ENCODE measurements at regions not wholly inside any gene's neighbourhood (a gene's known extent, or its start where the extent isn't known, plus 50 kb on each side); places are given as distances from the start of the nearest gene placed in this dataset.
"Not testable (repeated sequence)": the region's sequence is repeated elsewhere in the genome, so short reads cannot be mapped to it uniquely, and the experiment has no call there.

DNA sequence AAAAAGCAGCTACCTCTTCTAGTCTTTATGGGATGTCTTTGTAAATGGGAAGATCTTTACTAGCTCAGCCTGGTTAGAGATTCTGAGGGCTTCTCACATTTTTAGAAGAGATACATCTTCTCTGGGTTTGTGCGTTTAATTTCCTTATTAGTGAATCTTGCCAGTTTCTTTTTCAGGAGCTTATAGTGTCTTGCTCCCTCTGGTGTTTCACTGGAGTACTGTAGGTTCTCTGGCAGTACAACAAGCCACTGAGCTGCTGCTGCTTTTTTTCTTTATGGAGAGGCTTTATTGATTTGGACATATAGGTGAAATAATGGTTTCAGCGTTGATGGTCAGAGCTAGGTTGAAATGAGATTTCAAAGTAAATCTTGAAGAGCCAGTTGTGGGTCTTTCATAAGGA, 82.9 kb downstream of the LAS1L start:
- DNase-seq: no peak
- Mint-ChIP-seq H3K4me1 (no peaks in the 10 kb centered on the region), H3K9me3 (no peaks in the 10 kb centered on the region), H3K36me3 (ENCODE audit: low read depth) (no peaks in the 10 kb centered on the region), H3K27ac (no peak overlapping the region), H3K4me3 (no peak overlapping the region), H3K27me3 (no peaks in the 10 kb centered on the region)
- ChIA-PET POLR2A (no interaction called here), CTCF (interaction anchor here (0.8 to 1.0 kb wide), 2 partner anchors 416 to 957 kb away, joined by 3 read pairs; no protein-coding TSS in a partner anchor)

- Mint-ChIP-seq H3K27ac (no peak overlapping the region), H3K4me1 (no peaks in the 10 kb centered on the region), H3K9me3 (no peaks in the 10 kb centered on the region), H3K4me3 (no peak overlapping the region), H3K27me3 (no peaks in the 10 kb centered on the region), H3K36me3 (ENCODE audit: low read depth) (no peaks in the 10 kb centered on the region)
- DNase-seq: no peak
- POLR2A ChIA-PET: no interaction called here
- CTCF ChIA-PET: no interaction called here
These were observed 114.4 kb downstream of the LAS1L start for GRCh38 chrX:65420154-65420553.

GRCh38 chrX:65407662-65408061, 126.9 kb downstream of the LAS1L start:
- peaks cover 24% of the 10 kb centered on the region for H3K27me3 Mint-ChIP-seq
- CTCF ChIA-PET; DNase-seq; H3K4me3 Mint-ChIP-seq; POLR2A ChIA-PET; H3K4me1 Mint-ChIP-seq; H3K36me3 Mint-ChIP-seq (ENCODE audit: low read depth); H3K27ac Mint-ChIP-seq; H3K9me3 Mint-ChIP-seq: not testable (repeated sequence)

DNA sequence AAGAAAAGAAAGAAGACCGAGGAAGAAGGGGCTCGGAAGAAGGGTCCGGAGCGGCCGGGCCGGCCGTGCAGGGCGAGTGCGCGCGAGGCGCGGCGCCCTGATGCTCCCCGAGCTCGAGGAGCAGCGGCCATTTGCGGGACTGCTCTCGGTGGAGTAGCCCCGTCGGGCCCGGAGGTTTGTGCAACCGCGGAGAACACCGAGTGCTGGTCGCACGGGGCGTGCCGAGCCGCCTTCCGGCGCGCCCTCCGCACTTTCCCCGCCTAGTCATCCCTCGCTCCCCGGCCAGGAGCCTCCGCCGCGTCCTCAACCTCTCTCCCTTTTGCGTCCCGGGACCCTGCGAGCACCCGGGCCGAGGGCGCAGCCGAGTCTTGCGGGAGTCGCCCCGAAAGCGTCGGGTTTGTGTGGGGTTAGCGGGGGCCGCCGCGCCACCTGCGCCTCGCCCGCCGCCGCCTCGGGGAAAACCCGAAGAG, 127.4 kb downstream of the LAS1L start:
- peak overlapping the region; percentile 44 for H3K4me3 Mint-ChIP-seq
- ChIA-PET CTCF (no interaction called here), POLR2A (no interaction called here)
- DNase-seq: no peak
- H3K27ac Mint-ChIP-seq: no peak overlapping the region
- peaks cover 2% of the 10 kb centered on the region for H3K4me1 Mint-ChIP-seq
- peaks cover 24% of the 10 kb centered on the region for H3K27me3 Mint-ChIP-seq
- no peaks in the 10 kb centered on the region for H3K9me3 Mint-ChIP-seq
- H3K36me3 Mint-ChIP-seq (ENCODE audit: low read depth): no peaks in the 10 kb centered on the region

DNA sequence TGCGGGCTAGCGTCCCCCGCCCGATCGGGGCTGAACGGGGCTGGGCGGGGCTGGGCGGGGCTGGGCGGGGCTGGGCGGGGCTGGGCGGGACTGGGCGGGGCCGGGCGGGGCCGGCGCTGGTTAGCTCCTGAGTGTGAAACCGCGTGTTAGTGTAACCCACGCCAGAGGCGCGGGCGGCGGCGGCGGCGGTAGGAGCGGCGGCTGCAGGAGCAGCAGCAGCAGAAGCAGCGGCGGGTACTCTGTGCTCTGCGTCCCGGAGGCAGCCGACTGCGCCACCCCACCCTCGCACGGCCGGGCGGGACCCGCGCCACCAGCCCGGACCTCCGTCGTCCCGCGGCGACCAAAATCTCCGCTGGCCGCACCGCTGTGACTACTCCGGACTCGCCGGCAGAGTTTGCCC, 128.1 kb downstream of the LAS1L start:
- Mint-ChIP-seq H3K9me3 (no peaks in the 10 kb centered on the region), H3K36me3 (ENCODE audit: low read depth) (no peaks in the 10 kb centered on the region), H3K4me1 (peaks cover 2% of the 10 kb centered on the region), H3K27me3 (peaks cover 24% of the 10 kb centered on the region), H3K27ac (no peak overlapping the region), H3K4me3 (peak overlapping the region; percentile 47)
- POLR2A ChIA-PET: no interaction called here
- DNase-seq: peak; percentile 19
- CTCF ChIA-PET: no interaction called here

DNA sequence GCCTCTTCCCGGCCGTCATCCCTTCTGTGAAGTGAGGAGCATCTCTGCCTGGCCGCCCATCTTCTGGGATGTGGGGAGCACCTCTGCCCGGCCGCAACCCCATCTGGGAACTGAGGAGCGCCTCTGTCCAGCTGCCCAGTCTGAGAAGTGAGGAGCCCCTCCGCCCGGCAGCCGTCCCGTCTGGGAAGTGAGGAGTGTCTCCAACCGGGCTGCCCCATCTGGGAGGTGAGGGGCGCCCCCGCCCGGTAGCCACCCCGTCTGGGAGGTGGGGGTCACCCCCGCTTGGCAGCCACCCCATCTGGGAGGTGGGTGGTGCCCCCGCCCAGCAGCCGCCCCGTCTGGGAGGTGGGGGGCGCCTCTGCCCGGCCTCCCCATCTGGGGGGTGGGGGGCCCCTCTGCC, 142.3 kb downstream of the LAS1L start:
- CTCF ChIA-PET: no interaction called here
- peaks cover 10% of the 10 kb centered on the region for H3K9me3 Mint-ChIP-seq

GRCh38 chrX:65389120-65389519, 145.5 kb downstream of the LAS1L start:
- DNase-seq; H3K9me3 Mint-ChIP-seq; H3K4me1 Mint-ChIP-seq; POLR2A ChIA-PET; H3K27me3 Mint-ChIP-seq; H3K4me3 Mint-ChIP-seq; H3K36me3 Mint-ChIP-seq (ENCODE audit: low read depth); H3K27ac Mint-ChIP-seq; CTCF ChIA-PET: not testable (repeated sequence)

More for the DNA sequence above, 142.3 kb downstream of the LAS1L start:
- no peak overlapping the region for H3K27ac Mint-ChIP-seq
- POLR2A ChIA-PET: no interaction called here
- no peaks in the 10 kb centered on the region for H3K27me3 Mint-ChIP-seq
- no peaks in the 10 kb centered on the region for H3K36me3 Mint-ChIP-seq (ENCODE audit: low read depth)
- no peak overlapping the region for H3K4me3 Mint-ChIP-seq
- H3K4me1 Mint-ChIP-seq: no peaks in the 10 kb centered on the region
- no peak for DNase-seq
